ENCODE measurements at regions not wholly inside any gene's neighbourhood (a gene's known extent, or its start where the extent isn't known, plus 50 kb on each side); places are given as distances from the start of the nearest gene placed in this dataset.
"Not testable (repeated sequence)": the region's sequence is repeated elsewhere in the genome, so short reads cannot be mapped to it uniquely, and the experiment has no call there.

DNA sequence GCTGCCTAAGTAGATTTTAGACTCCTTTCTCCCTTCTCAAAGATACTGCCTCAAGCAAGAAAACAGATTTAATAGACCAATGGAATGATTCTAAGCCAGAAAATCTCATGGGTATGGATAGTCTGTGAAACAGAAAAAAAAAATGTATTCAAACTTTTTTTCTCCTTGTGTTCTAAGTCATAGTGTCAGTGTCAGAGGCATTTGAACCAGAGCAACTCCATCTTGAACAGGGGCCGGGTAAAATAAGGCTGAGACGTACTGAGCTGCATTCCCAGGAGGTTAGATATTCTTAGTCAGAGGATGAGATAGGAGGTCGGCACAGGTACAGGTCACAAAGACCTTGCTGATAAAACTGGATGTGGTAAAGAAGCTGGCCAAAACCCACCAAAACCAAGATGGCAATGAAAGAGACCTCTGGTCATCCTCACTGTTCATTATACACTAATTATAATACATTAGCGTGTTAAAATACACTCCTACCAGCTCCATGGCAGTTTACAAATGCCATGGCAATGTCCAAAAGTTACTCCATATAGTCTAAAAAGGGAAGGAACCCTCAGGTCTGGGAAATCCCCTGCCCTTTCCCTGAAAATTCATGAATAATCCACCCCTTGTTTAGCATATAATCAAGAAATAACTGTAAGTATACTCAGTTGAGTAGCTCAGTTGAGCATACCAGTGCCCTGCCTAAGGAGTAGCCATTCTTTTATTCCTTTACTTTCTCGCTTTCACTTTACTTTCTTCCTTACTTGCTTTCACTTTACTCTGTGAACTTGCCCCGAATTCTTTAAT lies 72.8 kb upstream of the GOLGA8B start:
- POLR2A ChIA-PET = no interaction called here
- H3K4me1 Mint-ChIP-seq (ENCODE audit: low read depth) = peaks cover 2% of the 10 kb centered on the region
- no peak for ATAC-seq
- H3K36me3 Mint-ChIP-seq (ENCODE audit: low read depth) = no peaks in the 10 kb centered on the region
- no peak for DNase-seq
- peaks cover 20% of the 10 kb centered on the region for H3K27me3 Mint-ChIP-seq
- CTCF ChIA-PET = interaction anchor here (0.7 kb wide), 1 partner anchor 37 kb away, joined by 4 read pairs; no protein-coding TSS in a partner anchor
- no peak overlapping the region for H3K4me3 Mint-ChIP-seq
- no peak overlapping the region for H3K27ac Mint-ChIP-seq
- TF ChIP-seq, protein P1, sequence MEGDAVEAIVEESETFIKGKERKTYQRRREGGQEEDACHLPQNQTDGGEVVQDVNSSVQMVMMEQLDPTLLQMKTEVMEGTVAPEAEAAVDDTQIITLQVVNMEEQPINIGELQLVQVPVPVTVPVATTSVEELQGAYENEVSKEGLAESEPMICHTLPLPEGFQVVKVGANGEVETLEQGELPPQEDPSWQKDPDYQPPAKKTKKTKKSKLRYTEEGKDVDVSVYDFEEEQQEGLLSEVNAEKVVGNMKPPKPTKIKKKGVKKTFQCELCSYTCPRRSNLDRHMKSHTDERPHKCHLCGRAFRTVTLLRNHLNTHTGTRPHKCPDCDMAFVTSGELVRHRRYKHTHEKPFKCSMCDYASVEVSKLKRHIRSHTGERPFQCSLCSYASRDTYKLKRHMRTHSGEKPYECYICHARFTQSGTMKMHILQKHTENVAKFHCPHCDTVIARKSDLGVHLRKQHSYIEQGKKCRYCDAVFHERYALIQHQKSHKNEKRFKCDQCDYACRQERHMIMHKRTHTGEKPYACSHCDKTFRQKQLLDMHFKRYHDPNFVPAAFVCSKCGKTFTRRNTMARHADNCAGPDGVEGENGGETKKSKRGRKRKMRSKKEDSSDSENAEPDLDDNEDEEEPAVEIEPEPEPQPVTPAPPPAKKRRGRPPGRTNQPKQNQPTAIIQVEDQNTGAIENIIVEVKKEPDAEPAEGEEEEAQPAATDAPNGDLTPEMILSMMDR (IDR thresholded peaks at IDR 0.05) = no peak
- H3K9me3 Mint-ChIP-seq = no peaks in the 10 kb centered on the region
- intact Hi-C loops (cut with micrococcal nuclease) = no loop called here

GRCh38 chr15:34655326-34655725 lies 71.9 kb upstream of the GOLGA8B start:
- CTCF ChIA-PET = no interaction called here

DNA sequence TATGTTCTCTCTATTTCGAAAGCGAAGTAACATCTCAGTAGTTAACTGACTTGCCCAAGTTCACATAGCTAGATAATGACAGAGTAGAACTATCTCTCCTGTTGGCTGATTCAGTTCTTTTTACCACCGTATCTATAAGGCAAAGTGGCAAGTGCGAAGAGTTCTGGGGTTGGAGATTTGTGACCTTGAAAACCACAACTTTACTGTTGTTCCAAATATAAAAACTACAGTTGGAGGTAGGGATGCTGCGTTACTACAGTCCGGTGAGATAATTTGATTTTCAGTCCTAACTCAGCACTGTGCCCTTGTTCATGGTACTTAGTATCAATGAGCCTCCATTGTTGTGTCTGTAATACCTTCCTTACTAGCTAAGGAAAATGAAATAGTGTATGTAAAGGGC lies 71.2 kb upstream of the GOLGA8B start:
- no peak overlapping the region for H3K4me3 Mint-ChIP-seq
- ChIA-PET POLR2A (no interaction called here), CTCF (no interaction called here)
- peaks cover 17% of the 10 kb centered on the region for H3K27me3 Mint-ChIP-seq
- H3K9me3 Mint-ChIP-seq = no peaks in the 10 kb centered on the region
- ATAC-seq = no peak
- intact Hi-C loops (cut with micrococcal nuclease) = no loop called here
- no peak overlapping the region for H3K27ac Mint-ChIP-seq
- no peaks in the 10 kb centered on the region for H3K36me3 Mint-ChIP-seq (ENCODE audit: low read depth)
- peaks cover 2% of the 10 kb centered on the region for H3K4me1 Mint-ChIP-seq (ENCODE audit: low read depth)
- TF ChIP-seq, protein P1 (IDR thresholded peaks at IDR 0.05) = no peak
- DNase-seq = no peak

More at GRCh38 chr15:34655326-34655725, 71.9 kb upstream of the GOLGA8B start:
- Mint-ChIP-seq H3K4me1 (ENCODE audit: low read depth) (peaks cover 2% of the 10 kb centered on the region), H3K9me3 (no peaks in the 10 kb centered on the region), H3K27ac (no peak overlapping the region), H3K4me3 (no peak overlapping the region), H3K27me3 (peaks cover 18% of the 10 kb centered on the region), H3K36me3 (ENCODE audit: low read depth) (no peaks in the 10 kb centered on the region)
- TF ChIP-seq, protein P1 (IDR thresholded peaks at IDR 0.05) = no peak
- DNase-seq = no peak
- intact Hi-C loops (cut with micrococcal nuclease) = no loop called here
- no peak for ATAC-seq
- POLR2A ChIA-PET = no interaction called here

DNA sequence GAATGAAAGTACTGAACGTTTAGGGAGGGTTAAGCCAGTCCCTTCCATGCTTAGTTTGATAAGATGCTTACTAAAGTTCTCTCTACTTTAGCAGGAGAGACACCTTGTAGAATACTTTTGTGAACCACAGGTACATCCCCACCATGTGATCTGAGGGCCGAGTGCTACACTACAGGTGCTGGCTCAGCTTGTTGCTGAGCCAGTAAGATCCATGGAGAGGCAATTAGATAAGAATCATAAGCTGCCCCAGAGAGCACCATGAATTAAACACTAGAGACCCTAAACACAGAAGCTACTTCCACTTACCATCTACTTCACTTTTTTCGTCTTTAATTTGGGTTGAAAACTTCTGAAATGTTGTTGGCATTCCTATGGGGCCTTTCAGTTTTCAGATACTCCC lies 70.5 kb upstream of the GOLGA8B start:
- ChIA-PET CTCF (no interaction called here), POLR2A (no interaction called here)
- H3K4me3 Mint-ChIP-seq = no peak overlapping the region
- no peaks in the 10 kb centered on the region for H3K36me3 Mint-ChIP-seq (ENCODE audit: low read depth)
- TF ChIP-seq, protein P1 (IDR thresholded peaks at IDR 0.05) = no peak
- no peak overlapping the region for H3K27ac Mint-ChIP-seq
- H3K4me1 Mint-ChIP-seq (ENCODE audit: low read depth) = peaks cover 2% of the 10 kb centered on the region
- no peak for ATAC-seq
- intact Hi-C loops (cut with micrococcal nuclease) = no loop called here
- no peaks in the 10 kb centered on the region for H3K9me3 Mint-ChIP-seq
- H3K27me3 Mint-ChIP-seq = peaks cover 14% of the 10 kb centered on the region
- DNase-seq = no peak

DNA sequence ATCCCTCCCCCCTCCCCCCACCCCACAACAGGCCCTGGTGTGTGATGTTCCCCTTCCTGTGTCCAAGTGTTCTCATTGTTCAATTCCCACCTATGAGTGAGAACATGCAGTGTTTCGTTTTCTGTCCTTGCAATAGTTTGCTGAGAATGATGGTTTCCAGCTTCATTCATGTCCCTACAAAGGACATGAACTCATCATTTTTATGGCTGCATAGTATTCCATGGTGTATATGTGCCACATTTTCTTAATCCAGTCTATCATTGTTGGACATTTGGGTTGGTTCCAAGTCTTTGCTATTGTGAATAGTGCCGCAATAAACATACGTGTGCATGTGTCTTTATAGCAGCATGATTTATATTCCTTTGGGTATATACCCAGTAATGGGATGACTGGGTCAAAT lies 69.9 kb upstream of the GOLGA8B start:
- intact Hi-C loops (cut with micrococcal nuclease); H3K4me3 Mint-ChIP-seq; DNase-seq: not testable (repeated sequence)

More for the DNA sequence above, 69.9 kb upstream of the GOLGA8B start:
- H3K4me1 Mint-ChIP-seq (ENCODE audit: low read depth); H3K36me3 Mint-ChIP-seq (ENCODE audit: low read depth); CTCF ChIA-PET; H3K27ac Mint-ChIP-seq; ATAC-seq; POLR2A ChIA-PET; H3K9me3 Mint-ChIP-seq: not testable (repeated sequence)
- peaks cover 13% of the 10 kb centered on the region for H3K27me3 Mint-ChIP-seq
